Occipital lobe (tissue), 1 donor: ENCODE measurements at regions not wholly inside any gene's neighbourhood (a gene's known extent, or its start where the extent isn't known, plus 50 kb on each side); places are given as distances from the start of the nearest gene placed in this dataset.

Source experiments
- DNase-seq: peaks from one replicate; lab custom pipeline; 2025; lab: John Stamatoyannopoulos, UW

DNA sequence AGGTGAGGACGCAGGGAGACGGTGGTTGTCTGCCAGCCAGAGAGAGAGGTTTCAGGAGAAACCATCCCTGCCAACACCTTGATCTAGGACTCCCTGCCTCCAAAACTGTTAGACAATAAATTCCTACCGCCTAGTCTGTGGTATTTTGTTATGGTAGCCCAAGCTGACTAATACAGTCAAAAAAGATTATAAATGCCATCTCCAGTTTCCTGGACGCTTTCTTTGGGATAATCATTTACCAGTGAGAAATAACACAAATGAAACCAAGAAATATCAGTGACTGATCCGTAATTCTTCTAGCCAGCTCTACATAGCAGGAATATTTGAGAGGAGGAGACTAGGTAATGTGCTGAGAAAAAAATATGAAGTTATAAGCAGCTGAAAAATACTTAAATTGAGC is 707.8 kb upstream of the LMCD1 start:
- no peak for DNase-seq

DNA sequence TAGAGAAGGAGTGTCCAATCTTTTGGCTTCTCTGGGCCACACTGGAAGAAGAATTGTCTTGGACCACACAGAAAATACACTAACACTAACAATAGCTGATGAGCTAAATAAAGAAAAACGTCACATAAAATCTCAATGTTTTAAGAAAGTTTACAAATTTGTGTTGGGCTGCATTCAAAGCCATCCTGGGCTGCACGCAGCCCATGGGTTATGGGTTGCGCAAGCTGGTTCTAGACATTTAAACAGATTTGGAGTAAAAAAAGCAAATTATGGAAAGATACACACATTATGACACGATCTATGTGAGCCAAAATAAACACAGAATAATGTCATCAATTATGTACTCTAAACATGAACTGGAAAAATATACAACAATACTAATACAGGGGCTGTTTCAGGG is 703.3 kb upstream of the LMCD1 start:
- DNase-seq = no peak

GRCh38 chr3:7800006-7800780 is 701.4 kb upstream of the LMCD1 start:
- no peak for DNase-seq

GRCh38 chr3:7812490-7812889 is 689.1 kb upstream of the LMCD1 start:
- DNase-seq = no peak

- DNase-seq = no peak
Observed at GRCh38 chr3:7813365-7813764, 688.3 kb upstream of the LMCD1 start.

DNA sequence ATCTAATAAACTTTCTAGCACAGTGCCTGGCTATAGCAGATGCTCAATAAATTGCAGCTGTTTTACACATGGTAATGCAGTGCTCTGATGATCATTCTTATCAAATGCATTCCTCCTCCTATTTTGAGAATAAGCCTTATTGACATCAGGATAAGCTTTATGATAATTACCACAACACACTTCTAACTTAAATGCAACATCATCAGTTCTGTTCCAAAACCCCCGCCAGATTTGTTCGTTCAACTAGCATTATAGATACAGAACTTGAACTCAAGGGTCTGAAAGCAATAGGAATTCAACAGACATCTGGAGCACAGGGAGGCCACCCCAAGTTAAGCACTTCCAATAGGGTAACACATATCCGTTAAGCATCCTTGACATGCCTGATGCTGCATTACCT is 684.4 kb upstream of the LMCD1 start:
- DNase-seq = no peak

DNA sequence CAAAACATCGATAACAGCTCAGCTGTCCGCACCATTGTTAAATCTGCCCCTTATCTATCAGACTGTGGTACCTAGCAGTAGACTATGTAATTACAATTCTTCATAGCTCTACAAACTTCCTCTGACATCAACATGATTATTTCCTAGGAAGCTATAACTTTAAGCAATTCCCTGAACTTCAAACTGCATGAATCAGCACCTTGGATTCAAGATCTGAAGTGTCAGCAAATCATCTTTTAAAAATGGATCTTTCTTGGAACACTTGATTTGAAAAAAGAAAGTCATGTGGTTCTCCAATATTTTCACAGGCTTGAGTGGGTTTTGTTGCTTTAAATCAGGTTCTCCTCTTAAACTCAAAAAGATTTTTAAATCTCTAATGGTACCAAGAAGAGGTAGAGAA is 680.7 kb upstream of the LMCD1 start:
- DNase-seq = no peak

- DNase-seq = no peak
Observed at GRCh38 chr3:7821858-7822257, 679.8 kb upstream of the LMCD1 start.

GRCh38 chr3:7841451-7841850 is 660.2 kb upstream of the LMCD1 start:
- no peak for DNase-seq

DNA sequence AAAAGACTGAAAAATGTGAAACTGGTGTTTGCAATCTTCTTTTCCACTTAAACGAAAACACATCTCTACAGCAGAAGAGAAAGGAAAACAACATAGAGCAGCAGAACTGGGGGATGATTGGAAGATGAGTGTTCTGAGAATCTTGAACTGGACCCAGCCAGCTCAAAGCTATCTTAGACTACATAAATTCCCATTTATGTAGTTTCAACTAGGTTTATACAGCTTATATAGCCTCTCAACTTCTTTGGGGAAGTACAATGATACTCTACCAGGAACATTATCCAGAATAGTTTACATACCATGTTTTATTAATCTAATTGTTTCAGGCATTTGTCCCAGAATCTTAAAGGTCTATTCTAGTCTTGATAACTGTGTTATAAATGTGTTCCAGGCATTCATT is 658.2 kb upstream of the LMCD1 start:
- no peak for DNase-seq

- no peak for DNase-seq
Observed at GRCh38 chr3:7847021-7847420, 654.6 kb upstream of the LMCD1 start.

DNA sequence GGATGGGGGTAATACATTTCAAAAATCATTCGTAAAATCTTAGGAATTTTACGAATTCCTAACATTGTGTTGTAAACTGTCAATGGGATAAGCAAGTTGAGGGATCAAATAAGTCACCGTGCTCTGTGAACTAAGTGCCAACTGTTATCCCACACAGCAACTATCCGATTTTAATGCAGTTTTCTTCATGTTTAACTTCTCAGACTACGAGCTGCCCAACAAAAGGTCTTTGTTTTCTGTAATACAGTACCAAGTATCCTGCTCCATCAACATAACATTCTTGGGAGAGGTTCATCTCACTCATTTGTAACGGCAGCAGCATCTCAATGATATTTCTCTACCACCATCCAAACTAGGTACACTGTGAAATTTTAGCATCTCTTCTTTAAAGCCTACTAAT is 654.1 kb upstream of the LMCD1 start:
- DNase-seq = no peak

- DNase-seq = no peak
Observed at GRCh38 chr3:7854266-7854665, 647.4 kb upstream of the LMCD1 start.

- DNase-seq = no peak
Observed at GRCh38 chr3:7854721-7855120, 646.9 kb upstream of the LMCD1 start.

DNA sequence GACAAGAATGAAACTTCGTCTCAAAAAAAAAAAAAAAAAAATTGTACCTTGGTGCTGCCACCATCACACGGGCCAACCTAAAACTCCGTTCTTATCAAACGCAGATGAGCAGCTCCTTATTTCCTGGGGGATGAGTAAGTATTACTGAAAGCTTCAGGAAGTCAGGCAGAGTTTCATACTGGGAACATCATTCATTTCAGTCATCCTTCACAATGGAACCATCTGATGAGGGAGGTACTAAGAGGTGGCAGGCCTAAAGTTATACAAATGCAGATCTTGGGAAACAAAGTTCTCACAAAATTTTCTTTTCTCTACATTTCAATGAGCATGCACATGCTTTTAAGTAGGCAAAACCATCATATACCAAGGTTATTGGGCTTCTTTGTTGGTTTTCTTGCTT is 636.0 kb upstream of the LMCD1 start:
- DNase-seq = no peak

DNA sequence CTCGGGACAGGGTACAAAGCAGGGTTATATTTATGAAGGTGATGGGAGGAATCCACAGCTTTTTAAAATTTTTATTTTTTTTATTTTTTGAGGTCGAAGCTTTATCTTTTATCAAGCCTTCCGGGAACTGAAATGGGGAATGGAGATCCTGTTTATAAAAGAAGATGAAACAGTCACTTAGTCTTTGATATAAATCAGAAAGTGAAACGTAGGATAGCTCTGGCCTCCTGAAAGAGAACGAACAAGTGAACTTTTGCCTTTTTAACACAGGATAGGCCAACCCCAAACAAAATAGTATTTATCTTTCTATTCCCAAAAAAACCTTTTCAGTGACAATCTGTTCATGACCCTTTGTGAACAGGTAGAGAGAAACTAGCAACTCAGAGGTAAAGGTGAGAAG is 634.0 kb upstream of the LMCD1 start:
- DNase-seq = no peak

GRCh38 chr3:7871003-7871560 is 630.5 kb upstream of the LMCD1 start:
- no peak for DNase-seq

GRCh38 chr3:7874116-7874515 is 627.5 kb upstream of the LMCD1 start:
- no peak for DNase-seq

DNA sequence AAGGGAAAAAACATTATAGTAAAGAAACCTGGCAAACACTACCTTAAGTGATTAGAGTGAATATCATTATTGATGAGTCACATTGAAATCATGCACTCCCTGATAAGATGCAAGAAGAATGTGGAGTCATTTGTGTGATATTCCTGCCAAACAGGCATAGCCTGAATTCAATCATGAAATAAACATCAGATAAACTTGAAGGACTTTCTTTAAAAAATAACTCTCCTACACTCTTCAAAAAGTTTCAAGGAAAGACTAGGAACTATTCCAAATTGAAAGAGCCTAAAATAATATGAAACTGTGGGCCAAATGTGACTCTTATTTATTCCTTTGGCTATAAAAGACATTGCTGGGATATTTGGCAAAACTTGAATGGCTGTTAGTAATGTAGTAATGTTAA is 625.7 kb upstream of the LMCD1 start:
- no peak for DNase-seq

- no peak for DNase-seq
Observed at GRCh38 chr3:7876741-7877297, 624.8 kb upstream of the LMCD1 start.

GRCh38 chr3:7877312-7877711 is 624.3 kb upstream of the LMCD1 start:
- DNase-seq = no peak

DNA sequence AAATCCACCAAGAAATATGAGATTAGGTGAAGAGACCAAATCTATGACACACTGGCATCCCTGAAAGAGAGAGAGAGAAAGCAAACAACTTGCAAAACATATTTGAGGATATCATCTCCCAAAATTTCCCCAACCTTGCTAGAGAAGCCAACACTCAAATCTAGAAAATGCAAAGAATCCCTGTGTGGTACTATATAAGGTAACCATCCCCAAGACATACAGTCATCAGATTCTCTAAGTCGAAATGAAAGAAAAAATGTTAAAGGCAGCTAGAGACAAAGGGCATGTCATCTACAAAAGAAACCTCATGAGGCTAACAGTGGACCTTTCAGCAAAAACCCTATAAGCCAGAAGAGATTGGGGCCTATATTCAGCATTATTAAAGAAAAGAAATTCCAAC is 622.1 kb upstream of the LMCD1 start:
- no peak for DNase-seq

DNA sequence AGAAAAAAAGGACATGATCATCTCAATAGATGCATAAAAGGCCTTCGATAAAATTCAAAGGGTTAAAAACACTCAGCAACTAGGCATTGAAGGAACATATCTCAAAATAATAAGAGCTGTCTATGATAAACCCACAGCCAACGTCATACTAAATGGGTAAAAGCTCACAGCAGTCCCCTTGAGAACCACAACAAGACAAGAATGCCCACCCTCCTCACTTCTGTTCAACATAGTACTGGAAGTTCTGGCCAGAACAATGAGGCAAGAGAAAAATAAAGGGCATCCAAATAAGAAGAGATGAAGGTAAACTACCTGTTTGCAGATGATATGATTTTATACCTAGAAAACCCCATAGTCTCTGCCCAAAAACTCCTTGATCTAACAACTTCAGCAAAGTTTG is 619.7 kb upstream of the LMCD1 start:
- no peak for DNase-seq
